Right atrium auricular region (tissue), 2 donors: ENCODE measurements at regions not wholly inside any gene's neighbourhood (a gene's known extent, or its start where the extent isn't known, plus 50 kb on each side); places are given as distances from the start of the nearest gene placed in this dataset.

Experiments
- DNase-seq: peaks from one replicate; pipeline ENCODE4 v3.0.0-alpha.2; 2019; ENCODE audit warnings: low spot score
- H3K27ac ChIP-seq, 2 donors: fragments of 200-600 bp; sonication (generic); 1 replicate in 1 of 2; 2 replicates in 1 of 2; pipeline ENCODE4 v1.5.1; 2016 to 2019
- H3K27me3 ChIP-seq, 2 donors: fragments of 200-600 bp; sonication (generic); one replicate each; pipeline versions ENCODE4 v1.5.1 to v1.6.0; 2017 to 2019
- H3K36me3 ChIP-seq: fragments of 200-600 bp; sonication (generic); one replicate; pipeline ENCODE4 v1.5.1; 2016
- H3K4me1 ChIP-seq, 2 donors: fragments of 200-600 bp; sonication (generic); one replicate each; pipeline versions ENCODE4 v1.5.1 to v1.6.0; 2017 to 2019
- H3K4me3 ChIP-seq, 2 donors: fragments of 200-600 bp; sonication (generic); 1 replicate in 1 of 2; 2 replicates in 1 of 2; pipeline ENCODE4 v1.5.1; 2017 to 2019; ENCODE audit warnings: mild to moderate bottlenecking in 1 of 2, moderate library complexity in 1 of 2
- H3K9me3 ChIP-seq, 2 donors: fragments of 200-600 bp; sonication (generic); one replicate each; pipeline ENCODE4 v1.5.1; 2019
- CTCF ChIP-seq, 2 donors: fragments of 200-600 bp; sonication (generic); IDR thresholded peaks; one replicate each; pipeline ENCODE4 v1.5.1; 2019; ENCODE audit warnings: antibody characterized with exemption in 2 of 2

GRCh38 chr18:78637442-78638402 is 341.9 kb upstream of the SALL3 start:
- Histone ChIP-seq H3K36me3 (no peaks in the 10 kb centered on the region), H3K4me3 (no peak overlapping the region), H3K4me1 (no peaks in the 10 kb centered on the region), H3K9me3 (no peaks in the 10 kb centered on the region), H3K27ac (no peak overlapping the region), H3K27me3 (no peaks in the 10 kb centered on the region)
- no peak for DNase-seq
- no peak for TF ChIP-seq CTCF (IDR thresholded peaks at IDR 0.05)

GRCh38 chr18:78639006-78639950 is 340.3 kb upstream of the SALL3 start:
- Histone ChIP-seq H3K9me3 (no peaks in the 10 kb centered on the region), H3K4me1 (no peaks in the 10 kb centered on the region), H3K4me3 (no peak overlapping the region), H3K36me3 (no peaks in the 10 kb centered on the region), H3K27ac (no peak overlapping the region), H3K27me3 (no peaks in the 10 kb centered on the region)
- DNase-seq = no peak
- TF ChIP-seq CTCF (IDR thresholded peaks at IDR 0.05) = no peak

GRCh38 chr18:78640246-78640995 is 339.2 kb upstream of the SALL3 start:
- no peak for DNase-seq
- TF ChIP-seq CTCF (IDR thresholded peaks at IDR 0.05) = no peak
- Histone ChIP-seq H3K27me3 (no peaks in the 10 kb centered on the region), H3K4me1 (no peaks in the 10 kb centered on the region), H3K27ac (no peak overlapping the region), H3K36me3 (no peaks in the 10 kb centered on the region), H3K4me3 (no peak overlapping the region), H3K9me3 (no peaks in the 10 kb centered on the region)

- Histone ChIP-seq H3K9me3 (no peaks in the 10 kb centered on the region), H3K4me3 (no peak overlapping the region), H3K4me1 (no peaks in the 10 kb centered on the region), H3K27ac (no peak overlapping the region), H3K36me3 (no peaks in the 10 kb centered on the region), H3K27me3 (no peaks in the 10 kb centered on the region)
- no peak for DNase-seq
- TF ChIP-seq CTCF (IDR thresholded peaks at IDR 0.05) = no peak
Observed at GRCh38 chr18:78641689-78642231, 337.9 kb upstream of the SALL3 start.

GRCh38 chr18:78642296-78642951 is 337.2 kb upstream of the SALL3 start:
- no peak overlapping the region for H3K4me3 ChIP-seq
- no peak overlapping the region for H3K27ac ChIP-seq
- TF ChIP-seq CTCF (IDR thresholded peaks at IDR 0.05) = no peak
- no peaks in the 10 kb centered on the region for H3K36me3 ChIP-seq
- H3K9me3 ChIP-seq = no peaks in the 10 kb centered on the region
- DNase-seq = no peak
- no peaks in the 10 kb centered on the region for H3K27me3 ChIP-seq
- no peaks in the 10 kb centered on the region for H3K4me1 ChIP-seq
